ENCODE measurements at regions not wholly inside any gene's neighbourhood (a gene's known extent, or its start where the extent isn't known, plus 50 kb on each side); places are given as distances from the start of the nearest gene placed in this dataset.

DNA sequence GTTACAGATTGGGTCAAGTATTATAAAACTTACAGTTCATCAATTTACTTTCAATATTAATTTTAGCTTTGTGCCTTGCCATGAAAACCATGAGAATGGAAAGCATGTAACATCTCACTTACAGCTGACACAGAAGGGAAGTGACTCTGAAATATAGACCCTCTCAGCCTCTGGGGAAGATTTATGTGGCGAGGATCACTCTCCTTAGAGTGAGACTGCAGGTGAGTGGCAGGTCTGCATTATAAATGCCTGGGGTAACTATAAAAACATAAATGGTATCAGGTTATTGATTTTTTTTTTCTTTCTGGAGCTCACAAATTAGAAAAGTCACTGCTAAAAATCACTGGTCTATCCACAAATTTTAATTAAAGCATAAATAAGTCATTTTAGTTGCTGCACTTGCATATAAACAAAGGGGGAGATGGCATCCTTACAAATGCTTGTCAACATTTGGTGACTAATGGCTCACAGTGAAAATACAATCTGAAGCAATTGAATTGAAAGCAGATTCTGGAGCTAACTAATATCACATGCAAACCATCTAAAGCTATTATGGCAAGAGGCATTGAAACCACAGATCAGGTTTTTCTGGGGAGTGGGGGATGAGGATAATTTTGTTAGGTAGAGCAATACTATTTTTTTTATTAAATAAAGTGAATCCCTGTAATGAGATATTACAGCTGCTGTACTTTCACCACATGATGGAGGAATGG, 200.9 kb downstream of the TM2D1 start:
- DNase-seq = no peak

DNA sequence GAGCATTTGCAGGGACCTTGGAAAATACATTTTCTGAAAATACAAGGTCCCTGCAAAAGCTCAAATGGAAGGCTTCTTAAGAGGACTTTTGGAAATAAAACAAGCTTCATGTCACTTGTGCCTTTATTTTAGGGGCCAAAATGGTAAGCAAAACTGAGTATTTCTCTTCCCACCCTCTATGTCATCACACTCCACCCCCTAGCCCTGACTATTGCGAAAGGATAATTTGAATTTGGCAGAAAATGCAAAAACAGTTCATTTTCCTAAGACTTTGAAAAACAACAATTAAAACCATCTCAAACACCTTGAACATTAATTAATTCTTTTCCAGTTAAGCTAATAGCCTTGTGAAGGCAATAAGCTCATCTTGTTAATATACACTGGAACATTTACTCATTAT, 201.7 kb downstream of the TM2D1 start:
- no peak for DNase-seq
- TF ChIP-seq POLR2A (IDR thresholded peaks at IDR 0.05; ENCODE audit: low read length) (no peak), GATA1 (IDR thresholded peaks at IDR 0.05; ENCODE audit: low read depth, low read length) (no peak)

More for the DNA sequence above, 200.9 kb downstream of the TM2D1 start:
- no peak for TF ChIP-seq GATA1 (IDR thresholded peaks at IDR 0.05; ENCODE audit: low read depth, low read length)

DNA sequence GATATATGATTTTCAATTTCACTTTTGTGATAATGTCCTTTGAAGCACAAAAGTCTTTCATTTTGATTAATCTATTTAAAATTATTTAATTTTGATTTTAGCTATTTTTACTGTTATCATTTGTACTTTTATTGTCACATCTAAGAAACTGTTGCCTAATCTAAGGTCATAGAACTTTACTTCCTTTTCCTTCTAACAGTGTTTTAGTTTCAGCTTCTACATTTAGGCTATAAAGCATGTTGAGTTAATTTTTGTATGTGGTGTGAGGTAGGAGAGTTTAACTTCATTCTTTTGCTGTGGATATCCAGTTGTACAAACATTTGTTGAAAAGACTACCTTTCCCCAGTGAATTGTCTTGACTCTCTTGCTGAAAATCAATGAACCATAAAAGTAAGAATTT, 204.5 kb downstream of the TM2D1 start:
- TF ChIP-seq GATA1 (IDR thresholded peaks at IDR 0.05; ENCODE audit: low read depth, low read length) (no peak), POLR2A (IDR thresholded peaks at IDR 0.05; ENCODE audit: low read length) (no peak)

DNA sequence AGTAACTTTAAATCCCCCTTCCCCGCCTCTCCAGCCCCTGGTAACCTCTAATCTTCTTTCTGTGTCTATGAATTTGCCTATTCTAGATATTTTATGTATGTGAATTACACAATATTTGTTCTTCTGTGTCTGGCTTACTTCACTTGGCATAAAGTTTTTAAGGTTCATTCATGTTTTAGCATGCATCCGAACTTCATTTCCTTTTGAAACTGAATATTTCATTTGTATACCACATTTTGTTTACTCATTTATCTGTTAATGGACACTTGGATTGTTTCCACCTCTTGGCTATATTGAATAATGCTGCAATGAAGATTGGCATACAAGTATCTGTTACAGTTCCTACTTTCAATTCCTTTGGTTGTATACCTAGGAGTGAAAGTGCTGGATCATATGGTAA, 205.3 kb downstream of the TM2D1 start:
- DNase-seq = no peak

More for the DNA sequence above, 204.5 kb downstream of the TM2D1 start:
- DNase-seq = no peak

DNA sequence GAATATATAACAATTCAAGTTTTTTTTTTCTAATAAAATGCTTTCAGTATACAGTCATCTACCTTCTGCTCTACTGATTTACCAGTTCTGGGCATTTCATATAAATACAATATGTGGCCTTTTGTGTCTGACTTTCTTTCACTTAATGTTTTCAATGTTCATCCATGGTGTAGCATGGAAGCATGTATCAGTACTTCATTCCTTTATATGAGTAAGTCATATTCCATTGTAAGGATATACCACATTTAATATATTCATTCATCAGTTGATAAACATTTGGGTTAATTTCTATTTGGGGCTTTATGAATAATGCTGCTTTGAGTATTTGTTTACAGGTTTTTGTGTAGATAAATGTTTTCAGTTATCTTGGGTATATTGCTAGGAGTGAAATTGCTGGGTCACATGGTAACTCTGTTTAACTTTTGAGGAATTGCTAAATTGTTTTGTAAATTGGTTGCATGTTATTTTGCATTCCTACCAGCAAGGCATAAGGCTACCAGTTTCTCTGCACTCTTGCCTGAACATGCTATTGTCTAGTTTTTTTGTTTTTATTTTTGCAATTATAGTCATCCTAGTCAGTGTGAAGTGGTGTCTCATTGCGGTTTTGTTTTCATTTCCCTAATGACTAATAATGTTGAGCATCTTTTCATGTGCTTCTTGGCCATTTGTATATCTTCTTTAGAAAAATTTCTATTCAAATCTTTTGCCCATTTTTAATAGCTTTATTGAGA, 206.1 kb downstream of the TM2D1 start:
- no peak for DNase-seq
- no peak for TF ChIP-seq GATA1 (IDR thresholded peaks at IDR 0.05; ENCODE audit: low read depth, low read length)

More for the DNA sequence above, 205.3 kb downstream of the TM2D1 start:
- TF ChIP-seq GATA1 (IDR thresholded peaks at IDR 0.05; ENCODE audit: low read depth, low read length) (no peak), POLR2A (IDR thresholded peaks at IDR 0.05; ENCODE audit: low read length) (no peak)

DNA sequence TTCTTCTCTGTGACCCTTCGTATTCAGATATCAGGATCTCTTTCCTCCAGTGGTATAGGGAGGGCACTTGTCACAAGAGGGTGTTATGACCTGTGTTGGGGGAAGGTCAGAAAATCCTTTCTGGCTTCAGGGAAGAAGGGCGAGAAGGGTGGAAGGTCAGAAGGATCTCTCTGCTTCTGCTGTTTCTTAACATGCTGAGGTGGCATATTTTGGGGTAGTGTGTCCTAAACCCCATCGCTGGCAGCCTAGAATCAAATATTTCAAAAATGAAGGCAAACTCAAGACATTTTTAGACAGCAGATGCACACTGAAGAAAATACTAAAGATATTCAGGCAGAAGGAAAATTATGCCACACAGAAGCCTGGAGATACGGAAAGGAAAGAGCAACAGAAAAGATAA, 207.6 kb downstream of the TM2D1 start:
- DNase-seq = no peak
- TF ChIP-seq GATA1 (IDR thresholded peaks at IDR 0.05; ENCODE audit: low read depth, low read length) = no peak
- TF ChIP-seq POLR2A (IDR thresholded peaks at IDR 0.05; ENCODE audit: low read length) = no peak

DNA sequence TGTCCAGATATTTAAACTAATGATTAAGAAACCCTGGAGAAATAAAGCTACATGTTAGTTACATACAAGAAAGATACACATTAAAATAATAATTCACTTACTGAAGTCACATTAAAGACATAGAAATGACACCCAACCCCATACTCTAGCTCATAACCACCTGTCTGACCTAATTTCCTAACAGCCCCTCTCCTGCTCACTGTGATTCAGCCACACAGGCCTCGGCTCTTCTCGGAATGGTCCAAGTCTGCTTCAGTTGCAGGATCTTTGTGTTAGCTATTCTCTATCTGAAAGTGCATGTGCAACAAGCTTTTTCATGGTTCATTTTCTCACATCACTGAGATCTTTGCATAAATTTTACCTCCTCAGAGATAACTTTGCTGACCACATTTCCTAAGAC, 209.8 kb downstream of the TM2D1 start:
- TF ChIP-seq GATA1 (IDR thresholded peaks at IDR 0.05; ENCODE audit: low read depth, low read length) (no peak), POLR2A (IDR thresholded peaks at IDR 0.05; ENCODE audit: low read length) (no peak)
- no peak for DNase-seq
